NCI-H345 (cell line): ENCODE measurements at regions not wholly inside any gene's neighbourhood (a gene's known extent, or its start where the extent isn't known, plus 50 kb on each side); places are given as distances from the start of the nearest gene placed in this dataset.
"Not testable (repeated sequence)": the region's sequence is repeated elsewhere in the genome, so short reads cannot be mapped to it uniquely, and the experiment has no call there.

Source experiments
- DNase-seq: peaks from one replicate; lab custom pipeline; 2025; lab: John Stamatoyannopoulos, UW

DNA sequence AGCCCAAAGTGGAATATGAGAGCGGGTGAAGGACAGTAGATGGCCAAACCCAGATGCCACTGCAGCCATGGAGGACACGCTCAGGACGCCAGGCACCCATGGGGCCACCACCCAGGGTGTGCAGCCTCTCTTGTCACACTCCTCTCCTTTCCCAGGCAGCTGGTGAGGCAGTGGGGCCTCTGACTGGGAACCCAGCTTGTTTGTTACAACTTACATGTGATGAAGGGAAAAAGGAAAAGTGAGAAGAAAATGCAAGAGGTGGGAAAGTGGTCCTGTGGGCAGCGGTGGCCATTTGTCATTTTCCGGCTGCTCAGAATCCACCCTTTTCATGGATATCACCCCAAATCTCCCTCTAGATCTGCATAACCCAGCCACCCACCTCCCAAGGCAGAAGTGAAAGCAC, 62.7 kb upstream of the UNC5A start:
- no peak for DNase-seq

DNA sequence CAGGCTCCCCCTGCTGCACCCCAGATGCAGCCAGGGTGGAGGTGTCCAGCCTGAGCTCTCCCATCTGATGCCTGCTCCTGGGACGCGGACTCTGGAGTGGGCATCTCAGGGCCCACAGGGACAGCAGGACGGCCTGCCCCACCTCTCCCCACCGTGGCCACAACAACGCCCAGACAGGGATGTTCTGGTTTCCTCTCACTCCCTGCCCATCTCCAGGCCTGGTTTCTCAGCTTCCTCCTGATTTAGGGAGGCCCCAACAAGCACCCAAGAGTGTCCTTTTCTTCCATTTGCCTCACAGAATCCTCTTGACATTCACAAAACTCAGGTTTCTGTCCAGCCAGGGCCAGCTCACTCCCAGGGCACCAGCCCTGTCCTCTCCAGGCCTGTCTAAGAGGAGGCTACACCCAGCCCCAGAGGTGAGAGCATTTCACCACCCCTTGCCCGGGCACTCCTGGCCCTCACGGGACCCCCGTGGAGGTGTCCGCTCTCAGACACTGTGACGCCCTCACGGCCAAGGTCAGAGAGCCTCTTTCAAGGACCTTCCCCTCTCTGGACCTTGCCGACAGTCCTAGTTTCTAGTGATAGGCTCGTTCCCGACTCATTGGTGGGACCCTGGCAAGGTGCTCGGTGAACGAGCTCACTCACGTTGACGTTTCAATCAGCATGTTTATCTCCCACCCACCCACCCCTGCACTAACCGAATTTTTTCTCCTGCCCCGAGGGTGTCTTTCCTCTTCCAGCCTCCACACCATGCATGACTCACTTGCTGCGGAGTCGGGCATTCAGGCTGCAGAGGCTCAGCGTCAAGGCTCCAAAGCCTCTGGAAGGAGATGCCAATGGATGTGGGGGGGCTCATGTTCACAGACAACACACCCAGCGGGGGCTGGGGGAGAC, 62.0 kb upstream of the UNC5A start:
- no peak for DNase-seq

DNA sequence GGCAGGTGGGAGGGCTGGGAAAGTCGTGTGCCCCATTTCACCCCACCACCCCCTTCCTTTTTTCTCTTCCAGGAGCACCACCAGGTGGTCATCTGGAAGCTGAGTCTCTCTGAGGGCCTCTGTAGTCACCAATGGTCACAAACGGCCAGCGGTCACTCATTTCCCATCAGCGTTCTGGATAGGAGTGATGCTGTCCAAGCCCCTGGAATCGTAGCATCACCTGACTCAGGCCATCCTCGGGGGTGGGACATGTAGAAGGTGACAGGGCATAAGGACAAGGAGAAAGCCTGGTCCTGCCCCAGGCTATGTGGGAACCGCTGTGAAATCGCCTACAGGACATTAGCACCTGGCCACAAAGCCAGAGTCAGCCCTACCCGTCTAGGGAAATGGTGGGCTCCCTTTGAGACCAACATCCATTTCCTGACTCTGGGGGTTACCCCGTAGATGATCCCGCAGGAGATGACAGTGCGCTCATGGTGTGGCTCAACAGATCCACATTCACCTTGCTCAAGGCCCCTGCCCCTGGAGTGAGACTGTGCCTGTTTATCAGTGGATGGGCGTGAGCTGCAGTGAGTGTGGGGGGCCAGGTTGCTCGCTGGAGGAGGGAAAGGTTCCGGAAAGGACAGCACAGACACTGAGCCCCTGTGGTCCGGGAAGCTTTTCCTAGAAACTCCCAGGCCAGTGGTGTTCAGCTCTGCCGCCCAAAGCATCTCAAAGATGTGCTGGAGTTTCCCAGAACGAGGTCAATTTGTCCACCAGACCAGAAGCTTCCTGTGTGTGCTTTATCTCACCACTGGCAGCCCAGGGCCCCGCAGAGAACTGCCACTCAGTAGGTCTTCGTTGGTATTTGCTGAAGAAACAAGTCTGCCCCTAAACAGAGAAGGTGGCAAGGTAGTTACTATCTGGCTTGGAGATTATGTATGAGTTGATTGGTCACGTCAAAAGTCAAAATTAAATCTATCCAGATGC, 61.1 kb upstream of the UNC5A start:
- DNase-seq, result no peak

GRCh38 chr5:176750144-176750543, 60.2 kb upstream of the UNC5A start:
- no peak for DNase-seq

DNA sequence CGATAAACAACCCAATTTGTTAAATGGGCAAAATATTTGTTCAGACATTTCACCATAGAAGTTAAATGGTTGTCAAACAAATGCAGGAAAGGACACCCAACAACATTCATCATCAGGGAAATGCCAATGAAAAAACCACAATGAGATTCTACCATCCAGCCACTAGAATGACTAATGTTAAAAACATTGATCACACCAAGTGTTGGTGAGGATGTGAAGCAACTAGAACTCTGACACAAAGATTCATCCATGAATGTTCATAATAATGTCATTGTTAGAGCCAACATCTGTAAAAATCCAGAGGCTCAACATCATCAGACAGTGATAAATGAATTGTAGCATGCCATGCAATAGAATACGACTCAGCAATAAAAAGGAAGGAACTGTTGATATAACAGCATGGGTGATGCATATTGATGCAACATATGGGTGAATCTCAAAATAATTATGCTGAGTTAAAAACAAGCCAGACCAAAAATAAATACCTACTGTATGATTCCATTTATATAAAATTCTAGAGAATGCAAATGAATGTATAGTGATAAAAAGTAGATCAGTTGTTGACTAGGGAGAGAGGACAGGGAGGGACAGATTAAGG, 55.9 kb upstream of the UNC5A start:
- DNase-seq, result no peak

DNA sequence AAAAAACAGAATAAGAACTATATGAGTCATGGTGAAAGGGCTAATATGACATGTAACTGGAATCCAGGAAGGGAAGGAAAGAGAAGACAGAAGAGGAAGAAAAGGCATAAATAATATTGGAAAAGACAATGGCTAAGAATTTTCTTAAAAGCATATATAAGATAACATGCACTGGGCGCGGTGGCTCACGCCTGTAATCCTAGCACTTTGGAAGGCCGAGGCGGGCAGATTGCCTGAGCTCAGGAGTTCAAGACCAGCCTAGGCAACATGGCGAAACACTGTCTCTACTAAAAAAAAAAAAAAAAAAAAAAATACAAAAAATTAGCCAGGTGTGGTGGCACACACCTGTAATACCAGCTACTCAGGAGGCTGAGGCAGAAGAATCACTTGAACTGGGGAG, 54.8 kb upstream of the UNC5A start:
- DNase-seq, result not testable (repeated sequence)

- not testable (repeated sequence) for DNase-seq
These were observed 52.8 kb upstream of the UNC5A start for GRCh38 chr5:176757569-176757968.
